MCF 10A (cell line): ENCODE measurements at regions not wholly inside any gene's neighbourhood (a gene's known extent, or its start where the extent isn't known, plus 50 kb on each side); places are given as distances from the start of the nearest gene placed in this dataset.
"Not testable (repeated sequence)": the region's sequence is repeated elsewhere in the genome, so short reads cannot be mapped to it uniquely, and the experiment has no call there.

ENCODE experiments used
- BruUV-seq: library from RNA; stranded (reverse); fragments of 400-500 nt; replicated peaks from 2 replicates; lab custom pipeline; 2021; lab: Mats Ljungman, UMichigan
- CTCF ChIA-PET: fragments of 300-600 bp; sonication (Branson Sonifier 250); formaldehyde crosslinking; extraction: SDS; loops from one replicate; lab custom pipeline; 2021; ENCODE audit warnings: antibody characterized with exemption, inconsistent platforms; lab: Yijun Ruan, JAX
- POLR2A ChIA-PET: fragments of 300-600, 350-650 bp; sonication (Branson Sonifier 250); formaldehyde crosslinking; extraction: SDS; loops from one replicate; lab custom pipeline; 2020; ENCODE audit warnings: antibody characterized with exemption, inconsistent platforms; lab: Yijun Ruan, JAX
- DNase-seq: peaks from one replicate; pipeline ENCODE4 v3.0.0-alpha.2; 2018; ENCODE audit not compliant: unreplicated experiment
- H3K27ac Mint-ChIP-seq: one replicate; pipeline ENCODE4 v1.8.0; 2022; ENCODE audit warnings: mild to moderate bottlenecking, low read depth, mixed read lengths; ENCODE audit not compliant: unreplicated experiment
- H3K27me3 Mint-ChIP-seq: one replicate; pipeline ENCODE4 v1.8.0; 2022; ENCODE audit warnings: mixed read lengths; ENCODE audit not compliant: insufficient read depth, unreplicated experiment
- H3K36me3 Mint-ChIP-seq: one replicate; pipeline ENCODE4 v1.8.0; 2022; ENCODE audit warnings: mild to moderate bottlenecking, moderate library complexity, mixed read lengths; ENCODE audit not compliant: insufficient read depth, unreplicated experiment
- H3K4me1 Mint-ChIP-seq: one replicate; pipeline ENCODE4 v1.8.0; 2022; ENCODE audit warnings: mixed read lengths; ENCODE audit not compliant: insufficient read depth, unreplicated experiment
- H3K4me3 Mint-ChIP-seq: one replicate; pipeline ENCODE4 v1.8.0; 2022; ENCODE audit warnings: mild to moderate bottlenecking, moderate library complexity, mixed read lengths; ENCODE audit not compliant: unreplicated experiment
- H3K9me3 Mint-ChIP-seq: one replicate; pipeline ENCODE4 v1.8.0; 2022; ENCODE audit warnings: mixed read lengths; ENCODE audit not compliant: unreplicated experiment
- intact Hi-C: fragments of 100-400 bp; cut with micrococcal nuclease; formaldehyde crosslinking; loops from 2 replicates; pipeline ENCODE4 v1.14.1; 2022
- TF ChIP-seq, protein P1 (sequence below): fragments of 200-600 bp; IDR thresholded peaks from one replicate; pipeline ENCODE4 v1.8.0; 2022; ENCODE audit warnings: antibody characterized with exemption, mild to moderate bottlenecking; ENCODE audit not compliant: unreplicated experiment

GRCh38 chr5:148740079-148740858 is 85.9 kb upstream of the HTR4 start:
- intact Hi-C loops: loop anchor here (2.0 kb wide), 1 partner anchor 375 kb away; no protein-coding TSS in a partner anchor
- POLR2A ChIA-PET: interaction anchor here (0.6 to 6.4 kb wide), 10 partner anchors 87 to 1066 kb away, joined by 3 to 69 read pairs (median 4); partner anchors contain the start of gene ADRB2
- CTCF ChIA-PET: interaction anchor here (0.6 to 23.9 kb wide), 66 partner anchors 7 to 943 kb away, joined by 3 to 924 read pairs (median 6); partner anchors contain the start of gene ADRB2
- Mint-ChIP-seq H3K27me3 (no peaks in the 10 kb centered on the region), H3K36me3 (no peaks in the 10 kb centered on the region), H3K4me1 (peaks cover 12% of the 10 kb centered on the region), H3K4me3 (no peak overlapping the region), H3K9me3 (no peaks in the 10 kb centered on the region), H3K27ac (no peak overlapping the region)
- DNase-seq: no peak
- TF ChIP-seq, protein P1, sequence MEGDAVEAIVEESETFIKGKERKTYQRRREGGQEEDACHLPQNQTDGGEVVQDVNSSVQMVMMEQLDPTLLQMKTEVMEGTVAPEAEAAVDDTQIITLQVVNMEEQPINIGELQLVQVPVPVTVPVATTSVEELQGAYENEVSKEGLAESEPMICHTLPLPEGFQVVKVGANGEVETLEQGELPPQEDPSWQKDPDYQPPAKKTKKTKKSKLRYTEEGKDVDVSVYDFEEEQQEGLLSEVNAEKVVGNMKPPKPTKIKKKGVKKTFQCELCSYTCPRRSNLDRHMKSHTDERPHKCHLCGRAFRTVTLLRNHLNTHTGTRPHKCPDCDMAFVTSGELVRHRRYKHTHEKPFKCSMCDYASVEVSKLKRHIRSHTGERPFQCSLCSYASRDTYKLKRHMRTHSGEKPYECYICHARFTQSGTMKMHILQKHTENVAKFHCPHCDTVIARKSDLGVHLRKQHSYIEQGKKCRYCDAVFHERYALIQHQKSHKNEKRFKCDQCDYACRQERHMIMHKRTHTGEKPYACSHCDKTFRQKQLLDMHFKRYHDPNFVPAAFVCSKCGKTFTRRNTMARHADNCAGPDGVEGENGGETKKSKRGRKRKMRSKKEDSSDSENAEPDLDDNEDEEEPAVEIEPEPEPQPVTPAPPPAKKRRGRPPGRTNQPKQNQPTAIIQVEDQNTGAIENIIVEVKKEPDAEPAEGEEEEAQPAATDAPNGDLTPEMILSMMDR: no peak
- no TSS peak for BruUV-seq

DNA sequence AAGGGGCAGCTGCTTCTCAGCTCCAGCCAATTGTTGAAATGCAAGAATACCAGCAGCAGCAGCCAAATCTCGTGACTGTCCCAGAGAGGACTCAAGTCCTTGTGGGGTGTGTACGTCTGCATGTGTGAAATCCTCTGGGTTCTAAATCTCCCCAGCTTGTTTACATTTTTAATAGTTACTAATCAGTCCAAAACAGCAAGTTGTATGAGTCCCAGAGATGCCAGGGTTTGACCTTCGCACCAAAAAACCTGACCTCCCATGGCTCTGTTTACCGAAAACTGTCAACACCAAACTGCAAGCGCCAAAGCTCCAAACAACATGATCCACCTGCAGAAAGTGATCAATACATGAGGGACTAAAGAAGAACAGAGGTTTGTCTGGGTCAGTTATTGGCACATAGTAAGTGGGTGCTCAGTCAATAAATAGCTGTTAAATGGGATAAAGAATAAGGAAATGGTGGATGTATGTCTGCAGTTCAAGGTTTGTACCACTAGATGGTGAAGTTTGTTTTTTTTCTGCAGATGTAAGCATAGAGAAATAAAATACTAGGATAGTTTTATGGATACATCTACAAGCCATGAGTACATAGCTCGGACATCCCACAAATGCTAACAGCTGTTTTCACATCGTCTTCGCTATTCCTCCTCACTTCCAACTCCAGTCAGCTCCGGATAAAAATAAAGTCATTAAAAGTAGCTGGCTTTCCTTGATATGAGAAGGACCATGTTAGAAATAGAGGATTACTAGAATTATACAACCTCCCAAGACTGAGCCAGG is 85.3 kb upstream of the ADRB2 start:
- no TSS peak for BruUV-seq
- TF ChIP-seq, protein P1: peak; percentile 88
- Mint-ChIP-seq H3K27me3 (no peaks in the 10 kb centered on the region), H3K36me3 (no peaks in the 10 kb centered on the region), H3K4me1 (peaks cover 5% of the 10 kb centered on the region), H3K27ac (no peak overlapping the region), H3K4me3 (no peak overlapping the region), H3K9me3 (no peaks in the 10 kb centered on the region)
- intact Hi-C loops: loop anchor here (1.0 to 2.0 kb wide), 8 partner anchors 80 to 374 kb away; no protein-coding TSS in a partner anchor
- POLR2A ChIA-PET: interaction anchor here (0.6 to 6.4 kb wide), 16 partner anchors 56 to 312 kb away, joined by 3 to 69 read pairs (median 4); partner anchors contain the start of gene ADRB2
- CTCF ChIA-PET: interaction anchor here (0.5 to 23.9 kb wide), 86 partner anchors 8 to 1175 kb away, joined by 3 to 924 read pairs (median 5); partner anchors contain the start of genes ABLIM3 and ADRB2
- DNase-seq: peak; percentile 77

GRCh38 chr5:148741766-148742165 is 84.6 kb upstream of the ADRB2 start:
- not testable (repeated sequence) for DNase-seq, BruUV-seq, H3K36me3 Mint-ChIP-seq, H3K27me3 Mint-ChIP-seq, H3K4me1 Mint-ChIP-seq, H3K4me3 Mint-ChIP-seq, H3K9me3 Mint-ChIP-seq, H3K27ac Mint-ChIP-seq
- intact Hi-C loops: loop anchor here (1.0 to 2.0 kb wide), 8 partner anchors 80 to 373 kb away; no protein-coding TSS in a partner anchor
- POLR2A ChIA-PET: interaction anchor here (0.6 to 6.4 kb wide), 15 partner anchors 55 to 312 kb away, joined by 3 to 69 read pairs (median 4); partner anchors contain the start of gene ADRB2
- CTCF ChIA-PET: interaction anchor here (0.5 to 23.9 kb wide), 69 partner anchors 9 to 534 kb away, joined by 3 to 924 read pairs (median 7); partner anchors contain the start of genes ABLIM3 and ADRB2

DNA sequence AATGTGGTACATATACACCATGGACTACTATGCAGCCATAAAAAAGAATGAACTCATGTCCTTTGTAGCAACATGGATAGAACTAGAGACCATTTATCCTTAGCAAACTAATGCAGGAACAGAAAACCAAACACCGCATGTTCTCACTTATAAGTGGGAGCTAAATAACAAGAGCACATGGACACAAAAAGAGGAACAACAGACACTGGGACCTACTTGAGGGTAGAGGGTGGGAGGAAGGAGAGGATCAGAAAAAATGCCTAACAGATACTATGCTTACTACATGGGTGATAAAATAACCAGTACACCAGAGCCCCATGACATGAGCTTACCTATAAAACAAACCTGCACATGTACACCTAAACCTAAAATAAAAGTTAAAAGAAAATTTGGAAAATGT is 82.0 kb upstream of the ADRB2 start:
- H3K36me3 Mint-ChIP-seq, BruUV-seq, H3K4me3 Mint-ChIP-seq, H3K4me1 Mint-ChIP-seq, H3K27me3 Mint-ChIP-seq, DNase-seq, intact Hi-C loops, H3K27ac Mint-ChIP-seq, H3K9me3 Mint-ChIP-seq: not testable (repeated sequence)
- ChIA-PET POLR2A (interaction anchor here (0.6 to 1.4 kb wide), 4 partner anchors 35 to 87 kb away, joined by 3 read pairs; partner anchors contain the start of gene ADRB2), CTCF (interaction anchor here (0.5 to 23.9 kb wide), 11 partner anchors 10 to 524 kb away, joined by 3 to 903 read pairs (median 14); no protein-coding TSS in a partner anchor)
